Liver (tissue), 3 donors: ENCODE measurements at regions not wholly inside any gene's neighbourhood (a gene's known extent, or its start where the extent isn't known, plus 50 kb on each side); places are given as distances from the start of the nearest gene placed in this dataset.

Experiments
- ATF3 ChIP-seq: IDR thresholded peaks from 2 replicates; pipeline ENCODE4 v1.6.1; 2016; ENCODE audit warnings: antibody characterized with exemption
- CTCF ChIP-seq: fragments of 150-350 bp; IDR thresholded peaks from 2 replicates; pipeline ENCODE4 v1.5.1; 2017; ENCODE audit warnings: improper control_type of control experiment, low read depth, low read length; ENCODE audit not compliant: missing input control
- FOXA2 ChIP-seq: IDR thresholded peaks from 2 replicates; pipeline ENCODE4 v1.6.1; 2016; ENCODE audit warnings: antibody characterized with exemption
- HNF4G ChIP-seq: IDR thresholded peaks from 2 replicates; pipeline ENCODE4 v1.6.1; 2016; ENCODE audit warnings: antibody characterized with exemption
- JUND ChIP-seq, 2 donors: IDR thresholded peaks; 2 replicates each; pipeline ENCODE4 v1.6.1; 2016; ENCODE audit warnings: antibody characterized with exemption in 2 of 2
- SP1 ChIP-seq: IDR thresholded peaks from 2 replicates; pipeline ENCODE4 v1.6.1; 2018; ENCODE audit warnings: antibody characterized with exemption, mild to moderate bottlenecking
- TAF1 ChIP-seq: conservative IDR thresholded peaks from 2 replicates; pipeline ENCODE4 v1.6.1; 2016; ENCODE audit warnings: antibody characterized with exemption, mild to moderate bottlenecking
- TF ChIP-seq, protein P1 (sequence below): IDR thresholded peaks from 2 replicates; pipeline ENCODE4 v1.6.1; 2016; ENCODE audit warnings: antibody characterized with exemption
- donor health status: healthy.
- donor health status: healthy.

- TF ChIP-seq TAF1: no peak
- no peak for TF ChIP-seq CTCF
- no peak for TF ChIP-seq HNF4G
- no peak for TF ChIP-seq SP1
- TF ChIP-seq, protein P1, sequence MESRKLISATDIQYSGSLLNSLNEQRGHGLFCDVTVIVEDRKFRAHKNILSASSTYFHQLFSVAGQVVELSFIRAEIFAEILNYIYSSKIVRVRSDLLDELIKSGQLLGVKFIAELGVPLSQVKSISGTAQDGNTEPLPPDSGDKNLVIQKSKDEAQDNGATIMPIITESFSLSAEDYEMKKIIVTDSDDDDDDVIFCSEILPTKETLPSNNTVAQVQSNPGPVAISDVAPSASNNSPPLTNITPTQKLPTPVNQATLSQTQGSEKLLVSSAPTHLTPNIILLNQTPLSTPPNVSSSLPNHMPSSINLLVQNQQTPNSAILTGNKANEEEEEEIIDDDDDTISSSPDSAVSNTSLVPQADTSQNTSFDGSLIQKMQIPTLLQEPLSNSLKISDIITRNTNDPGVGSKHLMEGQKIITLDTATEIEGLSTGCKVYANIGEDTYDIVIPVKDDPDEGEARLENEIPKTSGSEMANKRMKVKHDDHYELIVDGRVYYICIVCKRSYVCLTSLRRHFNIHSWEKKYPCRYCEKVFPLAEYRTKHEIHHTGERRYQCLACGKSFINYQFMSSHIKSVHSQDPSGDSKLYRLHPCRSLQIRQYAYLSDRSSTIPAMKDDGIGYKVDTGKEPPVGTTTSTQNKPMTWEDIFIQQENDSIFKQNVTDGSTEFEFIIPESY: no peak
- TF ChIP-seq ATF3: no peak
- TF ChIP-seq JUND (IDR thresholded peaks at IDR 0.05): no peak
- no peak for TF ChIP-seq FOXA2
Measured at GRCh38 chr6:168155821-168156741, 77.1 kb upstream of the FRMD1 start.
